Lower leg skin (tissue), 3 donors: ENCODE measurements at regions not wholly inside any gene's neighbourhood (a gene's known extent, or its start where the extent isn't known, plus 50 kb on each side); places are given as distances from the start of the nearest gene placed in this dataset.

Experiments
- CTCF ChIP-seq, 3 donors: fragments of 450-650 bp; IDR thresholded peaks; one replicate each; pipeline ENCODE4 v1.5.1; 2016; ENCODE audit warnings: antibody characterized with exemption in 3 of 3, mild to moderate bottlenecking in 3 of 3, moderate library complexity in 2 of 3
- POLR2A ChIP-seq, 2 donors: fragments of 450-650 bp; IDR thresholded peaks; one replicate each; pipeline ENCODE4 v1.6.1; 2016 to 2017; ENCODE audit warnings: antibody characterized with exemption in 2 of 2, mild to moderate bottlenecking in 1 of 2, moderate library complexity in 1 of 2

DNA sequence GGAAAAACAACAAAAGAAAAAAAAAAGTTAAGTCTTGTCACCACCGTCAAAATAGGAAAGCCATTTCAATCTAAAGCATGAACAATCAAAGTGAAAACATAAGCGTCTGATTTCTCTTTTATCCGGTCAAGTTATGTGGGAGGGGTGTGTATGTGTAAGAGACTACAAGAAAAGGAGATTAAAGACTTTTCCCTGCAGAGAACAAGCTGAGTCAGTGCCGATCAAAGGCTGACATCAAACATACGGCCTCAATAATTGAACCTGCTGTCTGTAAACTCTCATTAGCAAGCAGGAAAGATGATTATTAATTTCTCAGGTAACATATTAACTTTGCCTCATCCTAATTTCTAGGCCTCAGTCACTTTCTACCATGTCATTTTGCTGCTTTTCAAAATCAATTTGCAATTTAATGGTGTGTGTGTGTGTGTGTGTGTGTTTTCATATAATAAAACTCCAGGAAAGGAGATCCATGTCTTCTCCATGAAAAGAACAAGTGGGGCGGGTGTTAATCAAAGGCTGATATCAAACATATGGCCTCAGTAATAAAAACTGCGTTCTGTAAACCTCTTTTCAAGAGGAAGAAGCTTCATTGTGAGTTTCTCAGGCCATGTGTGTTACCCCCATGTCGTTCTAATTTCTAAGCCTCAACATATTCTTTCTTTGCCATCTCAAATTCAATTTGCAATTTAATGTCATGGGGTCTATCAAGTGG is 649.1 kb upstream of the SORCS1 start:
- TF ChIP-seq CTCF (IDR thresholded peaks at IDR 0.05), result no peak
- no peak for TF ChIP-seq POLR2A (IDR thresholded peaks at IDR 0.05)
